Nephron (organoid): ENCODE measurements at regions not wholly inside any gene's neighbourhood (a gene's known extent, or its start where the extent isn't known, plus 50 kb on each side); places are given as distances from the start of the nearest gene placed in this dataset.

ENCODE experiments used
- H3K27ac Mint-ChIP-seq, 3 experiments: 2 replicates each; pipeline ENCODE4 v1.8.0; 2020; ENCODE audit warnings: mixed read lengths in 3 of 3, mild to moderate bottlenecking in 2 of 3, moderate library complexity in 1 of 3
- H3K27me3 Mint-ChIP-seq: 2 replicates; pipeline ENCODE4 v1.8.0; 2021; ENCODE audit warnings: low read depth, mild to moderate bottlenecking, moderate library complexity, mixed read lengths
- H3K36me3 Mint-ChIP-seq: 2 replicates; pipeline ENCODE4 v1.8.0; 2020; ENCODE audit warnings: low read depth, mixed read lengths
- H3K4me1 Mint-ChIP-seq: 2 replicates; pipeline ENCODE4 v1.8.0; 2020; ENCODE audit warnings: mixed read lengths
- H3K4me3 Mint-ChIP-seq, 3 experiments: 2 replicates each; pipeline ENCODE4 v1.8.0; 2020; ENCODE audit warnings: mild to moderate bottlenecking in 3 of 3, mixed read lengths in 3 of 3, moderate library complexity in 2 of 3
- H3K9me3 Mint-ChIP-seq: 2 replicates; pipeline ENCODE4 v1.8.0; 2020; ENCODE audit warnings: mixed read lengths
- CTCF ChIP-seq, 3 experiments: fragments of 200-600 bp; sonication (generic); IDR thresholded peaks; one replicate each; pipeline ENCODE4 v1.5.0; 2021; ENCODE audit warnings: antibody characterized with exemption in 3 of 3; ENCODE audit not compliant: unreplicated experiment in 3 of 3

GRCh38 chr4:90030202-90030601 is 97.0 kb upstream of the CCSER1 start:
- peaks cover 6% of the 10 kb centered on the region for H3K9me3 Mint-ChIP-seq
- peaks cover 3% of the 10 kb centered on the region for H3K27me3 Mint-ChIP-seq
- no peak overlapping the region for H3K27ac Mint-ChIP-seq
- no peak overlapping the region for H3K4me3 Mint-ChIP-seq
- no peak for TF ChIP-seq CTCF (IDR thresholded peaks at IDR 0.05; ENCODE audit: unreplicated experiment in 3 of 3)
- H3K36me3 Mint-ChIP-seq = no peaks in the 10 kb centered on the region
- no peaks in the 10 kb centered on the region for H3K4me1 Mint-ChIP-seq

- peak in 2 of 3 experiments; percentile 17 to 32 for TF ChIP-seq CTCF (IDR thresholded peaks at IDR 0.05; ENCODE audit: unreplicated experiment in 3 of 3)
- no peaks in the 10 kb centered on the region for H3K4me1 Mint-ChIP-seq
- H3K4me3 Mint-ChIP-seq = no peak overlapping the region
- H3K27me3 Mint-ChIP-seq = peaks cover 3% of the 10 kb centered on the region
- no peak overlapping the region for H3K27ac Mint-ChIP-seq
- no peaks in the 10 kb centered on the region for H3K36me3 Mint-ChIP-seq
- H3K9me3 Mint-ChIP-seq = peaks cover 9% of the 10 kb centered on the region
These were observed 96.2 kb upstream of the CCSER1 start for GRCh38 chr4:90030953-90031352.

GRCh38 chr4:90039122-90039521 is 88.1 kb upstream of the CCSER1 start:
- Mint-ChIP-seq H3K27ac (no peak overlapping the region), H3K36me3 (no peaks in the 10 kb centered on the region), H3K9me3 (peaks cover 6% of the 10 kb centered on the region), H3K4me1 (no peaks in the 10 kb centered on the region), H3K4me3 (no peak overlapping the region), H3K27me3 (no peaks in the 10 kb centered on the region)
- TF ChIP-seq CTCF (IDR thresholded peaks at IDR 0.05; ENCODE audit: unreplicated experiment in 3 of 3) = no peak

DNA sequence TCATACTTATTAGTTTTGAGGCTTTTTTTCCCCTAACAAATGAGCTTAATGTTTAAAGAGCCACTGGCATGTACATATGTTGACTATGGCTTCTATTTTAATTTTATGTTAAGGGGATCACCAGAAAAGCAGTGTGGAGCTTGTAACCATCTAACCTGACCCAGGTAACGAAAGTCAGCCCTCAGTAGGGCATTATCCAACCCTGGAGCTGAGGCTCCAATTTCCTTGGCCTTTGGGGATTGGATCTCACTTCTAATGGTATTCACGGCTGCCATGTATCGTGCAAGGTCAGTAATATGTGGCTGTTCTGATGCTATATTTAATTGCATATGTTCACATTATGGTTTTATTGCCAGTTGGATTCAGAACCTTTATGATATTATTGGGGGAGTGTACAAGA is 75.2 kb upstream of the CCSER1 start:
- Mint-ChIP-seq H3K4me3 (no peak overlapping the region), H3K36me3 (no peaks in the 10 kb centered on the region), H3K9me3 (no peaks in the 10 kb centered on the region), H3K4me1 (no peaks in the 10 kb centered on the region), H3K27me3 (no peaks in the 10 kb centered on the region), H3K27ac (peak overlapping the region in 1 of 3 experiments; percentile 9)
- TF ChIP-seq CTCF (IDR thresholded peaks at IDR 0.05; ENCODE audit: unreplicated experiment in 3 of 3) = no peak

DNA sequence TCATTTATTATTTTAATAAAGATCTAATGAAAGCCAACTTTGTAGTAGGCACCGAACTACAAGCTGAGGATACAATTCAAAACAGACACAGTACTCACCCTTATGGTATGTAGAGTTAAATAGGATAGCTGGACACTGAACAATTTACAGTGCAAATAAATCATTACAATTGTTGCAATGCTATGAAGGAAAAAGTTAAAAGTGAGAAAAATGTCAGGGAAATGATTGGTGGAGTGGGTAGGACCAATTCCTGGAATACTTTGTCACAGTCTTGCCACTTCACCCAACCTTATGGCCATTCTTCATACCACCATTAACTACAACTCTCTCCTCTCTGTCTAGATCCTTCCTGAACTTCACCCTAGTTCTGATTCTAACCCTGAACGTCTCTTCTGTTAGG is 70.1 kb upstream of the CCSER1 start:
- no peaks in the 10 kb centered on the region for H3K4me1 Mint-ChIP-seq
- no peaks in the 10 kb centered on the region for H3K27me3 Mint-ChIP-seq
- TF ChIP-seq CTCF (IDR thresholded peaks at IDR 0.05; ENCODE audit: unreplicated experiment in 3 of 3) = no peak
- no peak overlapping the region for H3K4me3 Mint-ChIP-seq
- H3K36me3 Mint-ChIP-seq = no peaks in the 10 kb centered on the region
- H3K9me3 Mint-ChIP-seq = no peaks in the 10 kb centered on the region
- H3K27ac Mint-ChIP-seq = no peak overlapping the region

DNA sequence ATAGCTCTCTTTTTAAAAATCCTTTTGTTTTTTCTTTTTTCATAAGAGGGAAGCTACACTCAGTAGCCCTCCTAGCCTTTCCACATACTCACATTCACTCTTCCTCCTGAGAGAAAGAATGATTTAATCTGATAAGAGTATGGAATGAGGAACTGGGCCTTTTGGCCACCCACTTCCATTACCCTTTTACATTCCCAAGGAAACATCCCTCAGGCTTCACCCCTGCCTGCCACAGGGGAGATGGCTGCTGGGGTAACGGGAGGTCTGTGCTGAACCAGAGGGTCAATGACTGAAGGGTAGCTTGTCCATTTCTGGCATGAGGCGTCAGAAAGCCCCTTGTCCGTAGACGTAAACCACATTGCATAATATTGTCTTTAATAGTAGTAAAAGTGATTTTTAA is 67.2 kb upstream of the CCSER1 start:
- H3K27ac Mint-ChIP-seq = no peak overlapping the region
- H3K4me3 Mint-ChIP-seq = no peak overlapping the region
- no peaks in the 10 kb centered on the region for H3K4me1 Mint-ChIP-seq
- H3K36me3 Mint-ChIP-seq = no peaks in the 10 kb centered on the region
- no peaks in the 10 kb centered on the region for H3K9me3 Mint-ChIP-seq
- no peak for TF ChIP-seq CTCF (IDR thresholded peaks at IDR 0.05; ENCODE audit: unreplicated experiment in 3 of 3)
- no peaks in the 10 kb centered on the region for H3K27me3 Mint-ChIP-seq
